Tibial nerve (tissue), 4 donors: ENCODE measurements at regions not wholly inside any gene's neighbourhood (a gene's known extent, or its start where the extent isn't known, plus 50 kb on each side); places are given as distances from the start of the nearest gene placed in this dataset.

Experiments
- EP300 ChIP-seq, 2 donors: sonication (generic); formaldehyde crosslinking; IDR thresholded peaks; one replicate each; pipeline ENCODE4 v1.6.1; 2017; ENCODE audit warnings: antibody characterized with exemption in 2 of 2, mild to moderate bottlenecking in 1 of 2
- POLR2A ChIP-seq, 2 donors: fragments of 450-650 bp; IDR thresholded peaks; one replicate each; pipeline ENCODE4 v1.6.1; 2017; ENCODE audit warnings: antibody characterized with exemption in 2 of 2, mild to moderate bottlenecking in 2 of 2, moderate library complexity in 2 of 2
- TF ChIP-seq, protein P1 (sequence below), 5 experiments: fragments of 200-600 bp in 3 of 5; fragments of 450-650 bp in 2 of 5; sonication (generic) in 3 of 5; IDR thresholded peaks; one replicate each; pipeline ENCODE4 v1.5.1; 2016 to 2019; ENCODE audit warnings: antibody characterized with exemption in 5 of 5, mild to moderate bottlenecking in 3 of 5, moderate library complexity in 2 of 5

DNA sequence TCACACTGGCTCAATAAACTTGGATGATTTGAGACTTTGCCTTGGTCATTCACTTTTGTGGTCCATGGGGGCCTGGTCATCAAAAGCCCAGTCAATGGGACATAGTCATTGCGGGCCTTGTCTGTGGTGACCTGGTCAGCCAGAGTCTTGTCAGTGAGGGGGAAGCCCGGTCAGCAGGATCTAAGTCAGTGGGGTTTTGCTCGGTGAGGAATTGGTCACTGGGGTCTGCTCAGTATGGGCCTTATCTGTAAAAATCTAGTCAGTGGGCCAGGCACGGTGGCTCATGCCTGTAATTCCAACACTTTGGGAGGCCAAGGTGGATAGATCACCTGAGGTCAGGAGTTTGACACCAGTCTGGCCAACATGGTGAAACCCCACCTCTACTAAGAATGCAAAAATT is 63.7 kb upstream of the TPM4 start:
- TF ChIP-seq, protein P1, sequence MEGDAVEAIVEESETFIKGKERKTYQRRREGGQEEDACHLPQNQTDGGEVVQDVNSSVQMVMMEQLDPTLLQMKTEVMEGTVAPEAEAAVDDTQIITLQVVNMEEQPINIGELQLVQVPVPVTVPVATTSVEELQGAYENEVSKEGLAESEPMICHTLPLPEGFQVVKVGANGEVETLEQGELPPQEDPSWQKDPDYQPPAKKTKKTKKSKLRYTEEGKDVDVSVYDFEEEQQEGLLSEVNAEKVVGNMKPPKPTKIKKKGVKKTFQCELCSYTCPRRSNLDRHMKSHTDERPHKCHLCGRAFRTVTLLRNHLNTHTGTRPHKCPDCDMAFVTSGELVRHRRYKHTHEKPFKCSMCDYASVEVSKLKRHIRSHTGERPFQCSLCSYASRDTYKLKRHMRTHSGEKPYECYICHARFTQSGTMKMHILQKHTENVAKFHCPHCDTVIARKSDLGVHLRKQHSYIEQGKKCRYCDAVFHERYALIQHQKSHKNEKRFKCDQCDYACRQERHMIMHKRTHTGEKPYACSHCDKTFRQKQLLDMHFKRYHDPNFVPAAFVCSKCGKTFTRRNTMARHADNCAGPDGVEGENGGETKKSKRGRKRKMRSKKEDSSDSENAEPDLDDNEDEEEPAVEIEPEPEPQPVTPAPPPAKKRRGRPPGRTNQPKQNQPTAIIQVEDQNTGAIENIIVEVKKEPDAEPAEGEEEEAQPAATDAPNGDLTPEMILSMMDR (IDR thresholded peaks at IDR 0.05) = no peak
- no peak for TF ChIP-seq POLR2A (IDR thresholded peaks at IDR 0.05)
- no peak for TF ChIP-seq EP300 (IDR thresholded peaks at IDR 0.05)
